SK-N-SH treated with all-trans-retinoic acid at 6 μM for 48 hours (cell line): ENCODE measurements at regions not wholly inside any gene's neighbourhood (a gene's known extent, or its start where the extent isn't known, plus 50 kb on each side); places are given as distances from the start of the nearest gene placed in this dataset.
A peak's percentile ranks its signal among the peaks of the same experiment; 100 is the strongest.

Experiments used
- ATAC-seq: fragments of 200-7000 bp; cut with Tn5 transposase; 3 replicates; pipeline ENCODE4 v1.9.1; 2020; ENCODE audit warnings: mild to moderate bottlenecking, moderate library complexity
- ARNTL ChIP-seq: fragments of 450-650 bp; formaldehyde crosslinking; IDR thresholded peaks from 2 replicates; pipeline ENCODE4 v1.5.0; 2020; ENCODE audit warnings: low read depth, mild to moderate bottlenecking, moderate library complexity, borderline replicate concordance
- BACH2 ChIP-seq: fragments of 250-450 bp; sonication (Bioruptor Pico); IDR thresholded peaks from 2 replicates; pipeline ENCODE4 v1.9.0; 2021; ENCODE audit warnings: mild to moderate bottlenecking, borderline replicate concordance
- CSDC2 ChIP-seq: fragments of 250-450 bp; sonication (Bioruptor Pico); IDR thresholded peaks from 2 replicates; pipeline ENCODE4 v1.5.0; 2020; ENCODE audit warnings: mild to moderate bottlenecking, moderate library complexity
- ESRRG ChIP-seq: fragments of 250-450 bp; sonication (Bioruptor Pico); IDR thresholded peaks from 2 replicates; pipeline ENCODE4 v1.6.1; 2021; ENCODE audit warnings: mild to moderate bottlenecking
- GLIS3 ChIP-seq: fragments of 250-450 bp; sonication (Bioruptor Pico); IDR thresholded peaks from 2 replicates; pipeline ENCODE4 v1.5.0; 2020; ENCODE audit warnings: mild to moderate bottlenecking, moderate library complexity
- ISL1 ChIP-seq: fragments of 250-450 bp; sonication (Bioruptor Pico); IDR thresholded peaks from 2 replicates; pipeline ENCODE4 v2.1.2; 2022; ENCODE audit warnings: mild to moderate bottlenecking, moderate library complexity
- OSR1 ChIP-seq: fragments of 250-450 bp; sonication (Bioruptor Pico); IDR thresholded peaks from 2 replicates; pipeline ENCODE4 v1.8.0; 2022; ENCODE audit warnings: moderate library complexity, mild to moderate bottlenecking, inconsistent platforms
- PPARA ChIP-seq: fragments of 250-450 bp; sonication (Bioruptor Pico); IDR thresholded peaks from 2 replicates; pipeline ENCODE4 v1.5.0; 2020; ENCODE audit warnings: mild to moderate bottlenecking, borderline replicate concordance
- RARB ChIP-seq: fragments of 250-450 bp; sonication (Bioruptor Pico); IDR thresholded peaks from 2 replicates; pipeline ENCODE4 v1.8.0; 2021; ENCODE audit warnings: mild to moderate bottlenecking, moderate library complexity
- SNAI2 ChIP-seq: fragments of 250-450 bp; sonication (Bioruptor Pico); IDR thresholded peaks from 2 replicates; pipeline ENCODE4 v1.5.0; 2020; ENCODE audit warnings: mild to moderate bottlenecking, moderate library complexity
- TCF4 ChIP-seq: fragments of 250-450 bp; sonication (Bioruptor Pico); IDR thresholded peaks from 2 replicates; pipeline ENCODE4 v1.8.0; 2021; ENCODE audit warnings: mild to moderate bottlenecking, moderate library complexity, borderline replicate concordance
- TOX ChIP-seq: fragments of 250-450 bp; sonication (Bioruptor Pico); IDR thresholded peaks from 2 replicates; pipeline ENCODE4 v1.8.0; 2021; ENCODE audit warnings: mild to moderate bottlenecking, moderate library complexity, borderline replicate concordance
- ZC3H10 ChIP-seq: fragments of 250-450 bp; sonication (Bioruptor Pico); IDR thresholded peaks from 2 replicates; pipeline ENCODE4 v1.5.1; 2021; ENCODE audit warnings: mild to moderate bottlenecking, moderate library complexity
- ZFP3 ChIP-seq: fragments of 250-450 bp; sonication (Bioruptor Pico); IDR thresholded peaks from 2 replicates; pipeline ENCODE4 v1.5.0; 2020; ENCODE audit warnings: mild to moderate bottlenecking, moderate library complexity
- ZFP30 ChIP-seq: fragments of 450-650 bp; formaldehyde crosslinking; IDR thresholded peaks from 2 replicates; pipeline ENCODE4 v1.5.0; 2022; ENCODE audit warnings: mild to moderate bottlenecking, moderate library complexity
- ZNF565 ChIP-seq: fragments of 450-650 bp; formaldehyde crosslinking; conservative IDR thresholded peaks from 2 replicates; pipeline ENCODE4 v1.5.0; 2020; ENCODE audit warnings: low read depth, mild to moderate bottlenecking, moderate library complexity
- ZNF70 ChIP-seq: fragments of 450-650 bp; formaldehyde crosslinking; IDR thresholded peaks from 2 replicates; pipeline ENCODE4 v1.5.0; 2020; ENCODE audit warnings: mild to moderate bottlenecking, moderate library complexity
- ZNF8 ChIP-seq: fragments of 450-650 bp; formaldehyde crosslinking; IDR thresholded peaks from 2 replicates; pipeline ENCODE4 v1.5.0; 2020; ENCODE audit warnings: mild to moderate bottlenecking, moderate library complexity
- TF ChIP-seq, protein P1 (sequence below): fragments of 250-450 bp; sonication (Bioruptor Pico); IDR thresholded peaks from 2 replicates; pipeline ENCODE4 v1.8.0; 2021; ENCODE audit warnings: low read depth, mild to moderate bottlenecking, moderate library complexity, borderline replicate concordance
- TF ChIP-seq, protein P2 (sequence below): fragments of 250-450 bp; sonication (Bioruptor Pico); IDR thresholded peaks from 2 replicates; pipeline ENCODE4 v1.5.1; 2020; ENCODE audit warnings: low read depth, mild to moderate bottlenecking, moderate library complexity
- TF ChIP-seq, protein P3 (sequence below): fragments of 250-450 bp; sonication (Bioruptor Pico); IDR thresholded peaks from 2 replicates; pipeline ENCODE4 v1.8.0; 2020; ENCODE audit warnings: mild to moderate bottlenecking, moderate library complexity, borderline replicate concordance
- TF ChIP-seq, protein P4 (sequence below): fragments of 250-450 bp; sonication (Bioruptor Pico); IDR thresholded peaks from 2 replicates; pipeline ENCODE4 v1.5.0; 2020; ENCODE audit warnings: mild to moderate bottlenecking, moderate library complexity

DNA sequence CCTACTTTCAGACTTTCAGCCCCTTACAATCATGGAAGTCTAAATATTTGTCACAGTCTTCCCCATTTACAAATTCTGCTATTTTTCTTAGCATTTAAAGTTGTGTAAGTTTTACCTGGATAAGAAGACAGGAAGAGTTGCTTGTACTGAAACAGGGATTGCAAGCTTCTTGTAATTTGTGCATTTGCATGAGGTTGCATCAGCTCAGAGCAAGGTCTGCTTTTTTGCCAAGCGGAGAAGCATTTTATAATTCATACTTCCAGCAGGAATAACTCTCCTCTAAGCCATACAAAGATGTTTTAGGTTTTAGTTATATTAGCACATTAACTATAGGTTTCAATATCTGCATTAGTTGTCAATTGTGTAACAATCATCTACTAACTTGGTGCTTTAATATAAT lies 922.0 kb upstream of the PABPC4L start (continued):
- TF ChIP-seq, protein P1, sequence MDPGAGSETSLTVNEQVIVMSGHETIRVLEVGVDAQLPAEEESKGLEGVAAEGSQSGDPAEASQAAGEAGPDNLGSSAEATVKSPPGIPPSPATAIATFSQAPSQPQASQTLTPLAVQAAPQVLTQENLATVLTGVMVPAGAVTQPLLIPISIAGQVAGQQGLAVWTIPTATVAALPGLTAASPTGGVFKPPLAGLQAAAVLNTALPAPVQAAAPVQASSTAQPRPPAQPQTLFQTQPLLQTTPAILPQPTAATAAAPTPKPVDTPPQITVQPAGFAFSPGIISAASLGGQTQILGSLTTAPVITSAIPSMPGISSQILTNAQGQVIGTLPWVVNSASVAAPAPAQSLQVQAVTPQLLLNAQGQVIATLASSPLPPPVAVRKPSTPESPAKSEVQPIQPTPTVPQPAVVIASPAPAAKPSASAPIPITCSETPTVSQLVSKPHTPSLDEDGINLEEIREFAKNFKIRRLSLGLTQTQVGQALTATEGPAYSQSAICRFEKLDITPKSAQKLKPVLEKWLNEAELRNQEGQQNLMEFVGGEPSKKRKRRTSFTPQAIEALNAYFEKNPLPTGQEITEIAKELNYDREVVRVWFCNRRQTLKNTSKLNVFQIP = no peak
- TF ChIP-seq GLIS3 (CRISPR knock-in tag) (no peak), BACH2 (CRISPR knock-in tag) (no peak), TCF4 (CRISPR knock-in tag) (no peak), ISL1 (CRISPR knock-in tag) (no peak), CSDC2 (CRISPR knock-in tag) (no peak), ZFP30 (CRISPR knock-in tag) (no peak)

DNA sequence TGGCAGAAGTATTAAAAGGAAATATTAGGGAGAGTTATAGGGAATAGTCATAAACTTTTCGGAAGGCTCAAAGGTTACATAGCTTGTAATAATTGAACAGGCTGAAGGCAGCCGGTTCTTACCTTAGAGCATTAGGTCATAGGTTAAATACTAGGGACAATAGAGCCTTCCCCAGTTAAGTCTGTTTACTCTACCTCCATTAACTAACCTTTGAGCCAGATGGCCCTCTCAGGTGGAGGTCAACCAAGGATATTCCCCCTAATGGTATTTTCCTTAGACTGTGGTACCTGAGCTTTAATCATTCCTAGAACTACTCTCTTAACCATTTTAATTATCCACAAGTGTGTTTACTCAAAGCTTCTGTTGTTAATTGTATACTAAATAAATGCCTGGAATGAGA lies 920.9 kb upstream of the PABPC4L start:
- ATAC-seq = no peak
- TF ChIP-seq ARNTL (CRISPR knock-in tag) = no peak
- TF ChIP-seq BACH2 (CRISPR knock-in tag) = no peak
- TF ChIP-seq ZFP30 (CRISPR knock-in tag) = no peak
- TF ChIP-seq ZC3H10 (CRISPR knock-in tag) = no peak
- TF ChIP-seq ZNF8 (CRISPR knock-in tag) = no peak

DNA sequence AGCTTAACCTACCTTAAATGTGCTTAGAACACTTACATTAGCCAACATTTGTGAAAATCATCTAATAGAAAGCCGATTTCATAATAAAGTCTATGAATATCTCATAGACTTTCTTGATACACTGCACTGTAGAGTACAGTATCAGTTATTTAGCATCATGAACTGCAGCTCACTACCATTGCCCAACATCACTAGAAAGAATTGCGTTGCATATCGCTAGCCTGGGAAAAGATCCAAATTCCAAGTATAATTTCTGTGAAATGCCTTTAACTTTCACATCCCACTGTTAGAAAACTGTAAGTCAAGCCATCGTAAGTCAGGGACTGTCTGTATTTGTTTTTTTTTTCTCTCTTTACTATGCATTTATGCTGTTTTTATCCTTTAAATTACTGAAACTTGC lies 918.6 kb upstream of the PABPC4L start:
- TF ChIP-seq ZFP3 (CRISPR knock-in tag) (no peak), RARB (CRISPR knock-in tag) (no peak), GLIS3 (CRISPR knock-in tag) (no peak), TOX (CRISPR knock-in tag) (no peak), ZNF70 (CRISPR knock-in tag) (no peak), TCF4 (CRISPR knock-in tag) (no peak), SNAI2 (no peak), ISL1 (CRISPR knock-in tag) (no peak), OSR1 (CRISPR knock-in tag) (no peak), PPARA (CRISPR knock-in tag) (no peak), CSDC2 (CRISPR knock-in tag) (no peak), ESRRG (CRISPR knock-in tag) (no peak), ZC3H10 (CRISPR knock-in tag) (no peak), ZNF565 (CRISPR knock-in tag) (no peak)
- TF ChIP-seq, protein P1 = no peak
- TF ChIP-seq, protein P2, sequence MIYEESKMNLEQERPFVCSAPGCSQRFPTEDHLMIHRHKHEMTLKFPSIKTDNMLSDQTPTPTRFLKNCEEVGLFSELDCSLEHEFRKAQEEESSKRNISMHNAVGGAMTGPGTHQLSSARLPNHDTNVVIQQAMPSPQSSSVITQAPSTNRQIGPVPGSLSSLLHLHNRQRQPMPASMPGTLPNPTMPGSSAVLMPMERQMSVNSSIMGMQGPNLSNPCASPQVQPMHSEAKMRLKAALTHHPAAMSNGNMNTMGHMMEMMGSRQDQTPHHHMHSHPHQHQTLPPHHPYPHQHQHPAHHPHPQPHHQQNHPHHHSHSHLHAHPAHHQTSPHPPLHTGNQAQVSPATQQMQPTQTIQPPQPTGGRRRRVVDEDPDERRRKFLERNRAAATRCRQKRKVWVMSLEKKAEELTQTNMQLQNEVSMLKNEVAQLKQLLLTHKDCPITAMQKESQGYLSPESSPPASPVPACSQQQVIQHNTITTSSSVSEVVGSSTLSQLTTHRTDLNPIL = no peak
- TF ChIP-seq, protein P3, sequence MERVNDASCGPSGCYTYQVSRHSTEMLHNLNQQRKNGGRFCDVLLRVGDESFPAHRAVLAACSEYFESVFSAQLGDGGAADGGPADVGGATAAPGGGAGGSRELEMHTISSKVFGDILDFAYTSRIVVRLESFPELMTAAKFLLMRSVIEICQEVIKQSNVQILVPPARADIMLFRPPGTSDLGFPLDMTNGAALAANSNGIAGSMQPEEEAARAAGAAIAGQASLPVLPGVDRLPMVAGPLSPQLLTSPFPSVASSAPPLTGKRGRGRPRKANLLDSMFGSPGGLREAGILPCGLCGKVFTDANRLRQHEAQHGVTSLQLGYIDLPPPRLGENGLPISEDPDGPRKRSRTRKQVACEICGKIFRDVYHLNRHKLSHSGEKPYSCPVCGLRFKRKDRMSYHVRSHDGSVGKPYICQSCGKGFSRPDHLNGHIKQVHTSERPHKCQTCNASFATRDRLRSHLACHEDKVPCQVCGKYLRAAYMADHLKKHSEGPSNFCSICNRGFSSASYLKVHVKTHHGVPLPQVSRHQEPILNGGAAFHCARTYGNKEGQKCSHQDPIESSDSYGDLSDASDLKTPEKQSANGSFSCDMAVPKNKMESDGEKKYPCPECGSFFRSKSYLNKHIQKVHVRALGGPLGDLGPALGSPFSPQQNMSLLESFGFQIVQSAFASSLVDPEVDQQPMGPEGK (CRISPR knock-in tag) = no peak
- TF ChIP-seq, protein P4, sequence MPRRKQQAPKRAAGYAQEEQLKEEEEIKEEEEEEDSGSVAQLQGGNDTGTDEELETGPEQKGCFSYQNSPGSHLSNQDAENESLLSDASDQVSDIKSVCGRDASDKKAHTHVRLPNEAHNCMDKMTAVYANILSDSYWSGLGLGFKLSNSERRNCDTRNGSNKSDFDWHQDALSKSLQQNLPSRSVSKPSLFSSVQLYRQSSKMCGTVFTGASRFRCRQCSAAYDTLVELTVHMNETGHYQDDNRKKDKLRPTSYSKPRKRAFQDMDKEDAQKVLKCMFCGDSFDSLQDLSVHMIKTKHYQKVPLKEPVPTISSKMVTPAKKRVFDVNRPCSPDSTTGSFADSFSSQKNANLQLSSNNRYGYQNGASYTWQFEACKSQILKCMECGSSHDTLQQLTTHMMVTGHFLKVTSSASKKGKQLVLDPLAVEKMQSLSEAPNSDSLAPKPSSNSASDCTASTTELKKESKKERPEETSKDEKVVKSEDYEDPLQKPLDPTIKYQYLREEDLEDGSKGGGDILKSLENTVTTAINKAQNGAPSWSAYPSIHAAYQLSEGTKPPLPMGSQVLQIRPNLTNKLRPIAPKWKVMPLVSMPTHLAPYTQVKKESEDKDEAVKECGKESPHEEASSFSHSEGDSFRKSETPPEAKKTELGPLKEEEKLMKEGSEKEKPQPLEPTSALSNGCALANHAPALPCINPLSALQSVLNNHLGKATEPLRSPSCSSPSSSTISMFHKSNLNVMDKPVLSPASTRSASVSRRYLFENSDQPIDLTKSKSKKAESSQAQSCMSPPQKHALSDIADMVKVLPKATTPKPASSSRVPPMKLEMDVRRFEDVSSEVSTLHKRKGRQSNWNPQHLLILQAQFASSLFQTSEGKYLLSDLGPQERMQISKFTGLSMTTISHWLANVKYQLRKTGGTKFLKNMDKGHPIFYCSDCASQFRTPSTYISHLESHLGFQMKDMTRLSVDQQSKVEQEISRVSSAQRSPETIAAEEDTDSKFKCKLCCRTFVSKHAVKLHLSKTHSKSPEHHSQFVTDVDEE = no peak
- TF ChIP-seq, all 23 proteins: peak for 0
- peak; percentile 40; the same call in 2 of the 3 replicates for ATAC-seq
